HG03159 (cell line): ENCODE measurements at regions not wholly inside any gene's neighbourhood (a gene's known extent, or its start where the extent isn't known, plus 50 kb on each side); places are given as distances from the start of the nearest gene placed in this dataset.

Source experiments
- ATAC-seq: cut with Tn5 transposase; IDR thresholded peaks from one replicate; pipeline ENCODE4 v1.9.1; 2021; ENCODE audit warnings: mild to moderate bottlenecking, moderate library complexity; ENCODE audit not compliant: unreplicated experiment

DNA sequence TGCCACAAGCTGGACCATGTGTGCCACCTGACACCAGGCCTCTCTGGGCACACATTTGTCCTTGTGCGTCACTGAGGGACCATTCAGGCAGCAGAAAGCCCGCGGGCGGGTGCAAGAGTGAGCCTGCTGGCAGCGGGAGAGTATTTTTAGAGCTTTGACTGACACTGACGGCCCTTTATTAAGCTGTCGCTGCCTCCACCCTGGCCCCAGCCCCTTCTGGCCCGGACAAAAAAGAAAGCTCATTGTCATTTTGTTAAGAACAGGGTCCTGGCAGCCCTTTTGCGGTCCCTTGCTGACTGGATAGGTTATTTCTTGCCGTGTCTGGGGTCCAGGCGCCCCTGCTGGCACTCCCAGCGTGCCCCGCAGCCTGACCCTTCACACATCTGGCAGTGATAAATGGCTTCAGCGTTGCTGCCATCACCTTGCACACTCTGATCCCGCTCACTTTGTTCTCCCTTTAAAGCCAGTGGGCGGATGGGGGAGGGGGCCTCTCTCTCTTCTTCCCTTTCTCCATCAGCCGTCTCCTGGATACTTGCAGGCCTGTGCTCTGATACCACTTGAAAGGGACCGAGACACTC is 78.4 kb upstream of the NKD1 start:
- ATAC-seq: no peak

DNA sequence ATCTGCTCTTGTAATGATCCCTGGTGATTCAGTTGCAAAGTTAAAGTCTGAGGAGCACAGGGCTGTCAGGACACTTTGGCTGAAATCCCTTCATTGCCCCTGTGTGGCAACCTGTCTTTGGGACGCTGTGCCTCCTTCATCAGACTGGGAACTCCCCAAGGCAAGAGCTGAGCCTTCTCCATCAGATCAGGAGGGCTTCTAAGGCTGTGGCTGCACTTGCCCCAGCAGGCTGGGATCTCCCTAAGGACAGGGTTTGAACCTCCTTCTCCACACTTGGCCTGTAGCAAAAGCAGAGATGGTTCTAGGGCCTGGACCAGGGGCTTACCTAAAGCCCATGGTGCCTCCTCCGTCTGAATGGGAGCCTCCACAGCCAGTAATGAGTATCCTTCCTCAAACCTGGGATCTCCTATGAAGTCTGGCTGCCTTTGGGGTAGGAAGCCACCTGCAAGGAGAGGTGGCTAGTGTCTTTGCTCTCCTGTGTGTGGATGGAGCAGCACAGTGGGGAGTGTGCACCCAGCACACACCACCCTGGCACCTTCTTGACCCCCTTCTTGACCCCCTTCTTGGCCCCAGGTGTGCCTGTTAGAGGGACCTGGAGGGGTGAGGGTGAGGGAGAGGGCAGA is 79.0 kb upstream of the NKD1 start:
- no peak for ATAC-seq

DNA sequence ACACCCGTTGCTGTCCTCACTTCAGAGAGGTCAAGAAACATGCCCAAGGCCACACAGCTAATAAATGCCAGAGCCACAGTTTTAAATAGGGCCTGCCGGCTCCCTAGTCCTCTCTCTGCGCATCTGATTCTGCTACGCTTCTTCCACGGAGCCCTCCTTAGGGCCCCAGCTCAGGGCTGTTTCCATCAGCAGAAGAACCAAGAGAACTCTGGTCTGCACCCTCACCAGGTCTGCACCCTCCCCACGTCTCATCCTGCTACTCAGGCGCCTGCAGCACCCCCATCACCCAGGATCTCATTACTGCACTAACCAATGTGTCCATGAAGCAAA is 79.5 kb upstream of the NKD1 start:
- ATAC-seq: no peak

DNA sequence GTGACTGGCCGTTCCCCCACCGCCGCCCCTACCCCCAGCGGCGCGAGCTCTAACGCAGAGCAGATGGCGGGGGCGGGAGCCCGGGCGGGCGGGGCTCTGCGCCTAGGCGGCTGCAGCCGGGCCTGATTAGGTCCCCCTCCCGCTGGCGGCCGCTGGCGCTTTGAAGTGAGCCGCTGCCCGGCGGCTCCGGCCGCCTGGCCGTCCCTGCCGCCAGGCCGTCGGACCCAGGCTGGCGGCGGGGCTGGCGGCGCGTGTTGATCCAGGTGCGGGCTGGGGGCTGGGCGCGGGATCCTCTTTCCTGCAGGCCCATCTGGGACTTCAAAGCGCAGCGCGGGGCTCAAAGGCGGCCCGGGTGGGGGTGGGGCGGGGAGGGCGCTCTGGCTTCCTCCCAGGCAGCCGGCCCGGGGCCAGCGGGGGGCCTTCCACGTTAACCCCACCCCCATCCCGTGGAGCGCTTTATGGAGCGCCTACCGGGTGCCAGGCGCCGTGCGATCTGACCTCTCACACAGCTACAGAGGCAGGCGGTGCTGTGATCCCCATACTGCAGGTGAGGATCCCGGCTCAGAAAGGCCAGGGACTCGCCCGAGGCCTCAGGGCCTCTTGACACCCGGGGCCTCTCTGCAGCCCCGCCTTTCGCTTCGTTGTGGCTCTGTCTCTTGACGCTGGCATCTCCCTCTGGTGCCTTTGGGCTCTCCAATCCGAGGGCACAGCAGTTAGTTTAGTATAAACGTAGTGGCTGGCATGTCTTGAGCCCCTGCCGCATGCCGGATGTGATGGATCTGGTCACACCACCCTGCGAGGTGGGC is 80.0 kb upstream of the NKD1 start:
- ATAC-seq: no peak

DNA sequence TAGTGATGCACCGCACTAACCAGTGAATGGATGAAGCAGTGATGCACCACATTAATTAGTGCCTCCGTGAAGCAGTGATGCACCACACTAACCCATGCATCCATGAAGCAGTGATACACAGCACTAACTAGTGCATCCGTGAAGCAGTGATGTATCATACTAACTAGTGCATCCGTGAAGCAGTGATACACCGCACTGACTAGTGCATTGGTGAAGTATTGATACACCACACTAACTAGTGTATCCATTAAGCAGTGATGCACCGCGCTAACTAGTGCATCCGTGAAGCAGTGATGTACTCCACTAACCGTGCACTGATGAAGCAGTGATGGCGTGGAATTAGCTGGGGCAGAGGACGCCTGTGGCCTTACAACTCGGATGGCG is 80.6 kb upstream of the NKD1 start:
- ATAC-seq: no peak

DNA sequence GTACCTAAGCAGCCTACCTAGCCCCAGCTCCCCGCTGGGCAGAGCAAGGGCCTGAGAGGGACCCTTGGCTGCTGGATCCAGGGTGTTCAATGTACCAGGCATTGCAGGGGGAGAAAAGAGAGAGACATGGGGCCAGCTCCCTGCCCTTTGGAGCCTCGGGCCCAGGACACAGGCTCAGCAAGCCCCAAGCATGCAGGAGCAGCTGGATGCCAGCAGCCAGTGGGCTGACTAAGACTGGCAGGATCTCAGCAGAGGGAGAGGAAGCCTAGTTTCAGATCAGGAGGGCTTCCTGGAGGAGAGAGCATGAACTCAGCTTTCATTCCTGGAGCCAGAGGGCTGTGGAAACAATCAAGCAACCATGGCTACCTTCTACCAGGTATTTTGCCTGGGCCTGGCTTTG is 82.0 kb upstream of the NKD1 start:
- no peak for ATAC-seq

DNA sequence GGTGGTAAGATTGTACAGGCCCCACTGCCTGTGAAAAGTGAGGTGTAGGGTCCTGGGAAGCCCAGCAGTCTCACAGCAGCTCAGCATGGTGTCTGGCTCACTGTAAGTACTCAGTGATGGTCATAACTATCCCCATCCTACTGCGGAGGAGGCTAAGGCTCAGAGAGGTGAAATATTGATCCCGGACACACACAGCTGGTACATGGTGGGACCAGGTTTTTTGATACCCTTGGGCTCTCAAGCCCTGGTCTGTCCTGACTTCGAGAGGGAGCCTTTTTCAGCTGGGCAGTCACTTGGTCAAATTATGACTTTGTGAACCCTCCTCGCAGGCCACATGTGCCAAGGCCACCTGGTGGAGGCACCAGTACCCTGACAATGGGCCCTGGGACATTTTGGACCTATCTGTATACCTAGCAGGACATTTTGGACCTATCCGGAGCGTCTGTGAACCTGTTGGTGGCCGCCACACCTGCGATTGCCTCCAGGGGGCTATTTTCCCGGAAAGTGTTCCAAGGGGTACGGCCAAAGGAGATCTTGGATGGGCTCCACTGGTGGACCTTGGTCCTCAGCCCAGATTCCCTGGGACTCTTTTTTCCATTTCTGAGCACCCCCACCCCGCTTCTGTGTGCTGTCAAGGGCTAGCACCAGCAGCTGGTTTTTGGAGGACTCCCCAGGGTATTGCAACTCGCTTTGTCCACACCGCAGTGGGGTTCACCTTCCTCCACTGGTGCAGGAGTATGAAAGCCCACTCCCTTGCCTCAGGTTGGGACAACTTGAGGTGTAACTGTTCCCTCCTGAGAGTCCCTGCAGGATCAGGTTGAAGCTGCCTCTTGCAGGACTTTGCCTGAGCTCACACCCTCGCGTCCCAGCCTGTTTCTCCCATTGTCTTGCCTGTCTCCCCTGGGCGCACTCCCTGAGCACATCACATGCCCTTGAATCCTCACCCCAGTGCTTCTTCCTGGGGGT is 83.6 kb upstream of the NKD1 start:
- ATAC-seq: no peak

DNA sequence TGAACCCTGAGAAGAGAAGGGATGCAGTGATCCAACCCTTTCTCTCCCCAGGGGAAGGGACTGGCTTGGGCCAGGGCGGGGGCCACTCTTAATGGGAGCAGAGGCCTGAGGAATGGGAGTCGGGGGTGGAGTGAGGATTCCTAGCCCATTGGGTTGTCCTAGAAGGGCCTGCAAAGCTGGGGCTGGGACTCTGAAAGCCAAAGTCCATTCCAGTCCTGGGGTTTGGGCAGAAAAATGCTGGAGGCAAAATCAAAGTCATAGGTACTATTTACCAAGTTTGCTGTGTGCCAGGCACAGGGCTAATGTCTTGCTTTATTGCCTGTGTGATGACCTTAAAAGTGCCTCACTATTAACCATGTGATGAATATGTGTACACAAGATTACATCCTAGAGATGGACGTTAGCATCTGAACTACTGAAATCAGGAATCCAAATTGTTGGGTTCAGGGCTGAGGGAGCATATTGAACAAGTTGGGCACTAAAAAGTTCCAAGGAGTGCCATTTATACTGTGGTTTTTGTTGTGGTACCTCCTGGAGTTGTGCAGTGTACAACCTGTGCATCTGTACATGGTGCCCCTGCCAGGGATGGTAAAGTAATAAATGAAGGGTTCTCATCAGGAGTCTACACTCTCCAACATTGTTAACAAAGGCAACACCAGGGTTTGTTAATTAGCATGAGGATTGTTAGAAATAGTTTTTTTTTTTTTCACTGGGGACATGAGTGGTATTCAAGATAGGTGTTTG is 84.4 kb upstream of the NKD1 start:
- ATAC-seq: no peak

DNA sequence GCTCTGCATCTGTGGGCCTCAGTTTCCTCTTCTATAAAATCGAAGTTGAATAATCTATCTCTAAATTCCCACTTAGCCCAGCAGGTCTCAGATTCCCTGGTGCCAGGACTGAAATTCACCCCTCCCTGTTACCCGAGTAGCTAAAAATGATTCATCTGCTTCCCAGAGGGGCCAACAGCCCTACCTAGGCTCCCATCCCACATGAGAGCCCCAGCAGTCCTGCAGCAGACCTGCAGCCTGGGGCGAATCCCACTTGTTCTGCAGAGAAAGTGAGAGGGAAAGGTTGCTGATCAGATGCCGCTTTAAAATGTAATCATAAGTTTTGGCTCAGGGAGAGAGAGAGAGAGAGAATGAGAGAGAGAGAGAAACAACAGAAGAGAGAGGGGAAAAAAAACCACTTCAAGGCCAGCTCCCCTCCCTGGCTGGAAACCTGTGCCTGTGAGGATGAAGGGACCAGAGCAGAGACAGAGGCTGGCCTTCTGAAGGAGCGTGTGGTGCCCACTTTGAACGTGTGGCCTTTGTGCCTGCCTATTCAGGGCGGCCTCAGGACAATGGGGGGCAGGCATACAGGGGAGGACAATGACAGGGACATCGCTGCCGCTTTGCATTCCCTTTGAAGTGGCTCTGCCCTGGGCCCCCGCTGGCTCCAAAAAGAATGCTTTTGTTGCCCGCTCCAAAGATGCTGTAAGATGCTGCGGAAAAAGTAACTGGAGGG is 85.2 kb upstream of the NKD1 start:
- ATAC-seq: no peak

DNA sequence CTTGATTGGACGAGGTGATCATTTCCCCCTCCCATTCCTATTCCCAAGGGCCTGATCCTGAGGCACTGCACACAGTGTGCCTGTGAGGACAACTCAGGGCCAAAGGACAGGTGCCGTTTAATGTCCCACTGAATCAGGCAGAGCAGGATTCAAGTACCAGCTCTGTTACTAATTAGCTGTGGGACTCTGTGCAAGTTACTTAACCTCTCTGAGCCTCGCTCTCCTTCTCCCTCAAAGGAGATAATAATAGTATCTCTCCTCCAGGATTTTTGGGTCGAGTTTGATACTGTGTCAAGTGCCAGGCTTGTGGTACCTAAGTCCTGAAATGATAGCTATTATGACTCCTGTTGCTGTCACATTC is 86.8 kb upstream of the NKD1 start:
- no peak for ATAC-seq

DNA sequence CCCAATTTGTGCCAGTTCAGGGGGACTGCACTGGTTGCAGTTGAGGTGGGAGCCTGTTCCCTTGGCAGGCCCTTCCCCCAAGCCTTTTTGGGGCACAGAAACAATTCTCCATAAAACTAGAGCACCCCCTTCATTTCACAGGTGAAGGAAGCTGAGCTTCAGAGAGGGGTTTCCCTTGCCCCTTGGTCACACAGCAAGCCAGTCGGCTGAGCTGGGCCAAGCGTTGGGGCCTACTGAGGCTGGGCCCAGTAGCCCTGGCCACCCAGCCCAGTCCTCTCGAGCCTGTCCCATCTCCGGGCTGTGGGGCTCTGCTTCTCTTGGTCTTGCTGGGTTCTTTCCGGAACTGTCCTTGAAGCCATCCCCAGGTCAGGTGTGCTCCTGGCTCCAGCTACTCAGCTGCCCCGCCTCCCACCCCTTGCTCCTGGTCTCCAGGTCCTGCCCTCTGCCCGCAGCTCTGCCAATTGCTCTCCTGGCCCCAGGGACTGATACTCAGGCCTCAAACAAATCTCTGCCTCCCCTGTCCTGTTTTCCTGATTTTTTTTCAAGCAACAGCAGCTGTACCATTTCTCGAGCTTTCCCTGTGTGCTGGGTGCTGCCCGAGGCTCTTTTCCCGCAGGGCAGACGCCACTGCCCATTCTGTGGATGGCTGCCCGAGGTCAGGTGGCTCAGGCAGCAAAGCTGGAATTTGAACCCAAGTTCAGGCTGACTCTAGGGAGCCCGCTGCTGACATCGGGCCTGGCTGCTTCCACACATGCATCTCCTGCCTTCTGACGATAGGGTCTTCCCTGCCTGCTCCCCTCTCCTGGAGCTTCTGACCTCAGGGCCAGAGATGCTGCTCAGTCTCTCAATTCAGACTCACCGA is 87.4 kb upstream of the NKD1 start:
- no peak for ATAC-seq

DNA sequence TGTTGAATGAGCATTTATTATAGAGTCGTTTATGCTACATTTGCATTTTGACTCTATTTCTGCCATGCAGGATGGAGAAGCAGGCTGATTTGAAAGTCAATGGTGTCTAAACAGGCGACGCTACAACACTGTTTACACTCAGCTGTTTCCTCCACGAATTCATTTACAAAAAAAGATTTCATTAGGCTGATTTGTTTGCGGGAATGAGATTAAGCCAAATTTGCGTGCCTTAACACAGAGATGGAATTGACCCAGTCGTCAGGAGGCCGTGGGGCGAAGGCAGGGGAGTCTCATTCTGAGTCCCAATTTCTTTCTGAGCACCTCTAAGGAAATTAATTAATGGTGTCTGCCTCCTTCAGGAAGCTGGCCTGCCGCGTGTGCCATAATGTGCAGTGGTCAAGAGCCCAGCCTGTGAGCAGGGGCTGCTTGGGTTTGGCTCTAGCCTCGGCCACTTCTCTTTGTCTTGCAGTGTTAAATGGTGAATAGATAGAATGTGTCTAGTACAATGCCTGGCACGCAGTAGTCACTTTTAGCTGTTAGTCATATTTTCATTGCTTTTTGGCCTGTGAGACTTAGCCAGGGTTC is 88.6 kb upstream of the NKD1 start:
- no peak for ATAC-seq

DNA sequence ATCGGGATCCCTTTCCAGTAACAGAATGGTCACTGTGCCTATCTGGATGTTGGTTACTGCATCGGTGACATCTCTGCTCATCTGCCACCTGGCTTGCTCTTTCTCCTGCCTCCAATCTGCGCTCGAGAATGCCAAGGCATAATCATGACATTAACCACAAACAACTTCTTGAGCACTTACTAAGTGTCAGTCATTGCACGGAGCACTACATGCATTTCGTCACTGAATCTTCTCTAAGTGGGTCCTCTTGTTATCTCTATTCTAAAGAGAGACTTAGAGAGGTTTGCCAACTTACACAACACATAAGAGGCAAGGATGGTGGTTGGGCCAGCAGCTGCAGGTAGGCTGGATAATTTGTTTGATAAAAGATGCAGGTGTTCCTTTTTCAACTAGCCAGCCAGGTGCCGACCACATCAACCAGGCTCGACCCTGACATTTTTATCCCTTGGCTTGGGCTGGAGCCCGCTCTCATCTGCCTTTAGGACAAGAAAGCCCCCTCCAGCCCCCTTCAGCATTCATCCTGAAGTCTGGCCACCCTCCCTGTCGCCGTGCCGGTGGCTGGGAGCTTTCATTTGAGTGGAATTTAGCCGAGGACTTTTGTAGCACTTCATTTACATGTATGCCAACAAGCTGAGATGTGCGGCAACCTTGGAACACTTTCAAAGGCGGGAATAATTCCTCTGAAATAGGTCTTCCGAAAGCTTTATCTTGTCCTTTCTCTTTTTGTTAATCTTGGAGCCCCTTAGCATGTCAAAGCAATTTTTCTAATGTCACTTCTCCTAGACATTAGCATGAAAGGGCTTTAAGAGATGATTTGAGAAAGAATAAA is 89.3 kb upstream of the NKD1 start:
- no peak for ATAC-seq

DNA sequence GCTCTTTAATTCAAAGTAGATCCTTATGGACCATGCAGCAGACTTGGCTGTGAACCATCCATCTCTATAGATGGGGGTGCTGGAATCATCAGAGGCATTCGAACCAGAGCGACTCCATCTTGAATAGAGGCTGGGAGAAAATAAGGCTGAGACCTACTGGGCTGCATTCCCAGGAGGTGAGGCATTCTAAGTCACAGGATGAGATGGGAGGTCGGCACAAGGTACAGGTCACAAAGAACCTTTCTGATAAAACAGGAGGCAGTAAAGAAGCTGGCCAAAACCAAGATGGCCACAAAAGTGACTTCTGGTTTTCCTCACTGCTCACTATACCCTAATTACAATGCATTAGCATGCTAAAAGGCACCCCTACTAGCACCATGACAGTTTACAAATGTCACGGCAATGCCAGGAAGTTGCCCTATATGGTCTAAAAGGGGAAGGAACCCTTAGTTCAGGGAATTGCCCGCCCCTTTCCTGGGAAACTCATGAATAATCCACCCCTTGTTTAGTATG is 89.2 kb upstream of the BRD7 start:
- no peak for ATAC-seq

DNA sequence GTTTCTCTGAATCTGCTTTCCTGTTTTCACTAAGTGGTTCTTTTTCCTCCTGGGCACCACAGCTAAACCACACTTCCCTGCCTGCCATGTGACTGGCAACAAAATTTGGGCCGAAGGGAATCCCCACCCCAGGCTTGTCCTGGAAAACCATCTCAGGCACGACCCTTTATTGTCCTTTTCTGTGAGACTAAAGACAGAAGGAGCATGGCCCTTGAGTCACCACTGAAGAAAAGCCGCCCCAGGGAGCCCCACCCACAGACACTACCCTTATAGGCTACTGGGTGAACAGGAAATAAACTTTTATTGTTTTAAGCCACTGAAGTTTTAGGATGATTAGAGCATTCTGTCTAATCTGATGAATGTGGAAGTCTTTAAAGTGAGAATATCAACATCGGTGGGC is 88.6 kb upstream of the BRD7 start:
- no peak for ATAC-seq

DNA sequence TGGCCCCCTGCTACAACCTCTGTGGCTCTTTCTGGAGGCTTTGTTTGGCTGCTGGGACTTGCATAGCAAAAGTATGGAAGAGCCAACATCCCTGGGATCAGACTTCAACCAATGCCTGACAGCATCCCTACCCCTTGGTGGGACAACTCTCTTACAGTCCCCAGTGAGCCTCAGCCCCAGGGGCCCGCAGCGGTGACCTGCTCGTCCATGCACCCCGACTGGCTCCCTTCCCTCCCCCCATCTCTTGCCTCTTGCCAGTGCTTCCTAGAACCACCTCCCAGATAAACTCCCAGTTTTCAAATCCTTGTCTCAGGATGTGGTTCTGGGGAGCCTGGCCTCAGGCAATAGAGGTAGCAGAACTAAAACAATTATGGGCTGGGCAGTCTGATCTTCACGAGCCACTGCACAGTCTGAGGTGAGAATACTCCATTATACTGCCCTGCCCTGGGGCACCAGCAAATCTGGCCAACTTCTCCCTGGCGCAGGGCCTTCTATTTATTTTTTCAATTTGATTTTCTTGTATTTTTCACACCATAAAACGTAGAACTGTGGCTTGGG is 86.6 kb upstream of the BRD7 start:
- ATAC-seq: no peak

DNA sequence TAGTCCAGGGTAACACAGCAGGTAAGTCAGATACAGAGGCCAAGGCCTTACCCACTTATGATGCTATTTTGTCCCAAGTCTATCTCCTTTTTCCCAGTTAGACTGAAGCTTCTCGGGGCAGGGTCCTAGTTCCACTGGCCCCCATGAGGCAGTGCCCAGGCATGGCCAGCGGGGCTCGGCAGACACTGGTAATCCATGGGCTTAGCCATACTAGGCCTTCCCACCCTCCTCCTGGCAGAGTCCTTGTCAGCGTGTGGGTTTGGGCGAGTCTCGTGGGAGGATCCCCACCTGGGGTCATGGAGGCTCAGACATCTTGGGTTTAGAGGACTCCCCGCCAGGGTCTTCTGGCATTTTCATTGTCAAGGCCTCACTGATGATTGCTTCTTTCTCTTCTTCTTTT is 84.7 kb upstream of the BRD7 start:
- no peak for ATAC-seq
